Urothelium cell line (cell line): ENCODE measurements at regions not wholly inside any gene's neighbourhood (a gene's known extent, or its start where the extent isn't known, plus 50 kb on each side); places are given as distances from the start of the nearest gene placed in this dataset.
"Not testable (repeated sequence)": the region's sequence is repeated elsewhere in the genome, so short reads cannot be mapped to it uniquely, and the experiment has no call there.

Experiments used
- DNase-seq: peaks from one replicate; pipeline ENCODE4 v3.0.0; 2011; ENCODE audit warnings: low spot score, mixed read lengths
- FAIRE-seq: peaks from 2 replicates; lab custom pipeline; 2011; peaks lifted over from hg19 to GRCh38; lab: Jason Lieb, UNC

GRCh38 chr5:106408570-106408969 lies 1262.2 kb downstream of the EFNA5 start:
- FAIRE-seq (no peak), DNase-seq (no peak)

- FAIRE-seq (no peak), DNase-seq (no peak)
Measured at GRCh38 chr5:106408141-106408540, 1262.6 kb downstream of the EFNA5 start.

- DNase-seq (no peak), FAIRE-seq (no peak)
Measured at GRCh38 chr5:106401561-106401960, 1269.2 kb downstream of the EFNA5 start.

GRCh38 chr5:106399391-106399790 lies 1271.3 kb downstream of the EFNA5 start:
- no peak for FAIRE-seq

GRCh38 chr5:106397700-106398099 lies 1273.0 kb downstream of the EFNA5 start:
- DNase-seq: peak; percentile 50
- FAIRE-seq: no peak

More at GRCh38 chr5:106399391-106399790, 1271.3 kb downstream of the EFNA5 start:
- no peak for DNase-seq

GRCh38 chr5:106393276-106393675 lies 1277.5 kb downstream of the EFNA5 start:
- no peak for FAIRE-seq
- no peak for DNase-seq

GRCh38 chr5:106392766-106393165 lies 1278.0 kb downstream of the EFNA5 start:
- DNase-seq (no peak), FAIRE-seq (peak; percentile 9)

GRCh38 chr5:106387767-106388166 lies 1283.0 kb downstream of the EFNA5 start:
- FAIRE-seq: not testable (repeated sequence)

GRCh38 chr5:106386287-106386686 lies 1284.5 kb downstream of the EFNA5 start:
- FAIRE-seq: no peak
- DNase-seq: no peak

More at GRCh38 chr5:106387767-106388166, 1283.0 kb downstream of the EFNA5 start:
- DNase-seq: not testable (repeated sequence)

- peak; percentile 30 for DNase-seq
- no peak for FAIRE-seq
Measured at GRCh38 chr5:106380736-106381135, 1290.0 kb downstream of the EFNA5 start.

GRCh38 chr5:106376522-106376921 lies 1294.2 kb downstream of the EFNA5 start:
- DNase-seq (no peak), FAIRE-seq (no peak)

GRCh38 chr5:106374956-106375355 lies 1295.8 kb downstream of the EFNA5 start:
- DNase-seq: no peak
- FAIRE-seq: no peak

GRCh38 chr5:106368021-106368420 lies 1302.7 kb downstream of the EFNA5 start:
- DNase-seq (no peak), FAIRE-seq (no peak)

- no peak for FAIRE-seq
Measured at GRCh38 chr5:106367281-106367680, 1303.5 kb downstream of the EFNA5 start.

GRCh38 chr5:106363578-106363977 lies 1307.2 kb downstream of the EFNA5 start:
- FAIRE-seq: no peak
- no peak for DNase-seq

More at GRCh38 chr5:106367281-106367680, 1303.5 kb downstream of the EFNA5 start:
- DNase-seq: no peak

GRCh38 chr5:106361905-106362304 lies 1308.8 kb downstream of the EFNA5 start:
- FAIRE-seq (no peak), DNase-seq (no peak)

GRCh38 chr5:106331415-106331814 lies 1339.3 kb downstream of the EFNA5 start:
- FAIRE-seq (no peak), DNase-seq (no peak)

- DNase-seq (no peak), FAIRE-seq (no peak)
Measured at GRCh38 chr5:106324356-106324755, 1346.4 kb downstream of the EFNA5 start.

GRCh38 chr5:106321242-106321641 lies 1349.5 kb downstream of the EFNA5 start:
- DNase-seq: peak; percentile 24
- no peak for FAIRE-seq

- no peak for FAIRE-seq
Measured at GRCh38 chr5:106314221-106314824, 1356.4 kb downstream of the EFNA5 start.

GRCh38 chr5:106312360-106312759 lies 1358.4 kb downstream of the EFNA5 start:
- DNase-seq (peak; percentile 6), FAIRE-seq (no peak)

More at GRCh38 chr5:106314221-106314824, 1356.4 kb downstream of the EFNA5 start:
- no peak for DNase-seq

GRCh38 chr5:106311230-106311915 lies 1359.4 kb downstream of the EFNA5 start:
- no peak for FAIRE-seq

More at GRCh38 chr5:106311230-106311915, 1359.4 kb downstream of the EFNA5 start:
- DNase-seq: no peak
